ENCODE measurements at regions not wholly inside any gene's neighbourhood (a gene's known extent, or its start where the extent isn't known, plus 50 kb on each side); places are given as distances from the start of the nearest gene placed in this dataset.

- TF ChIP-seq ELF1 (IDR thresholded peaks at IDR 0.05) (no peak), ZBTB33 (IDR thresholded peaks at IDR 0.05; ENCODE audit: borderline replicate concordance, low read depth) (no peak), TEAD4 (IDR thresholded peaks at IDR 0.05; ENCODE audit: borderline replicate concordance, insufficient read depth) (no peak)
Observed at GRCh38 chr16:85355515-85355837, 243.2 kb upstream of the CIBAR2 start.
